ENCODE measurements at regions not wholly inside any gene's neighbourhood (a gene's known extent, or its start where the extent isn't known, plus 50 kb on each side); places are given as distances from the start of the nearest gene placed in this dataset.
A peak's percentile ranks its signal among the peaks of the same experiment; 100 is the strongest.

DNA sequence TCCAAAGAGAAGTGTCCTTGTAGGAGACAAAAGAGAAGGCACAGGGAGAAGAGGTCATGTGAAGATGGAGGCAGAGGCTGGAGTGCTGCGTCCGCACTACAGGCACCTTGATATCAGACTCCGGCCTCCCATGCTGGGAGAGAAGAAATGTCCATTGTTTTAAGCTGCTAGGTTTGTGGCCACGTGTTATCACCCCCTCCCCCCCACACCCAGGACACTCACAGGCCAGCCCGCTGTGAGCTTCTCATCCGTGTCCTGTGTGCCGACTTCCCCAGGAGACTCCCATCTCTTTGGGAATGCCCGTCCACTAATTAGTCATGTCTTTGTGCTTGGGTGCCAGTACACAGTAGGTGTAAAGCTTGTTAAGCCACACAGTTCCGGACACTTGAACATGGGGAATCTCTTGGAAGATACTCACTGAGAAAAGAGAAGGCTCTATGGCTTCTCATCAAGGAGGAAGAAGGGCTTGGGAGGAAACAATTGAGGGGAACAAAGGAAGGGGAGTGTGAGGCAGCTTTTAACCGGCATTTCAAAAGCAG, 1234.7 kb downstream of the TBC1D22A start:
- CTCF ChIA-PET = no interaction called here
- no peaks in the 10 kb centered on the region for H3K36me3 ChIP-seq (ENCODE audit: insufficient read depth, low read length)
- Mint-ChIP-seq H3K9me3 (no peaks in the 10 kb centered on the region), H3K27ac (peak overlapping the region in 1 of 8 donors; percentile 44), H3K4me3 (no peak overlapping the region), H3K27me3 (peaks cover 2 to 16% of the 10 kb centered on the region in 2 donors), H3K4me1 (no peaks in the 10 kb centered on the region), H3K36me3 (no peaks in the 10 kb centered on the region)
- POLR2A ChIA-PET = no interaction called here
- H3K27me3 ChIP-seq (ENCODE audit: insufficient read depth, low read length, poor library complexity, severe bottlenecking) = no peaks in the 10 kb centered on the region
- no peak overlapping the region for H3K27ac ChIP-seq (ENCODE audit: low read depth, low read length)
- DNase-seq = no peak
- H3K4me1 ChIP-seq (ENCODE audit: insufficient read depth, low read length) = no peaks in the 10 kb centered on the region
- no peaks in the 10 kb centered on the region for H3K9me3 ChIP-seq (ENCODE audit: low read length)
- H3K4me3 ChIP-seq (ENCODE audit: low read length) = no peak overlapping the region

- no peaks in the 10 kb centered on the region for H3K36me3 ChIP-seq (ENCODE audit: insufficient read depth, low read length)
- Mint-ChIP-seq H3K9me3 (no peaks in the 10 kb centered on the region), H3K27me3 (peaks cover 2 to 23% of the 10 kb centered on the region in 2 donors), H3K36me3 (no peaks in the 10 kb centered on the region), H3K27ac (no peak overlapping the region), H3K4me1 (no peaks in the 10 kb centered on the region), H3K4me3 (no peak overlapping the region)
- ChIA-PET CTCF (no interaction called here), POLR2A (no interaction called here)
- H3K4me1 ChIP-seq (ENCODE audit: insufficient read depth, low read length) = no peaks in the 10 kb centered on the region
- H3K27me3 ChIP-seq (ENCODE audit: insufficient read depth, low read length, poor library complexity, severe bottlenecking) = no peaks in the 10 kb centered on the region
- no peak for DNase-seq
- no peaks in the 10 kb centered on the region for H3K9me3 ChIP-seq (ENCODE audit: low read length)
- no peak overlapping the region for H3K27ac ChIP-seq (ENCODE audit: low read depth, low read length)
- no peak overlapping the region for H3K4me3 ChIP-seq (ENCODE audit: low read length)
Measured at GRCh38 chr22:47996446-47996857, 1234.0 kb downstream of the TBC1D22A start.

- Histone ChIP-seq H3K4me1 (ENCODE audit: insufficient read depth, low read length) (no peaks in the 10 kb centered on the region), H3K27me3 (ENCODE audit: insufficient read depth, low read length, poor library complexity, severe bottlenecking) (no peaks in the 10 kb centered on the region), H3K9me3 (ENCODE audit: low read length) (no peaks in the 10 kb centered on the region), H3K36me3 (ENCODE audit: insufficient read depth, low read length) (no peaks in the 10 kb centered on the region), H3K4me3 (ENCODE audit: low read length) (no peak overlapping the region), H3K27ac (ENCODE audit: low read depth, low read length) (no peak overlapping the region)
- Mint-ChIP-seq H3K27me3 (peaks cover 4 to 27% of the 10 kb centered on the region in 2 donors), H3K27ac (no peak overlapping the region), H3K4me3 (no peak overlapping the region), H3K36me3 (no peaks in the 10 kb centered on the region), H3K4me1 (no peaks in the 10 kb centered on the region), H3K9me3 (peaks cover 0 to 2% (median 0%) of the 10 kb centered on the region in 5 donors)
- ChIA-PET POLR2A (no interaction called here), CTCF (no interaction called here)
- DNase-seq = no peak
Measured at GRCh38 chr22:47995718-47996117, 1233.3 kb downstream of the TBC1D22A start.

- no peaks in the 10 kb centered on the region for H3K36me3 Mint-ChIP-seq
- H3K27me3 Mint-ChIP-seq = peaks cover 4 to 29% of the 10 kb centered on the region in 2 donors
- no peaks in the 10 kb centered on the region for H3K36me3 ChIP-seq (ENCODE audit: insufficient read depth, low read length)
- no peaks in the 10 kb centered on the region for H3K27me3 ChIP-seq (ENCODE audit: insufficient read depth, low read length, poor library complexity, severe bottlenecking)
- no peaks in the 10 kb centered on the region for H3K9me3 ChIP-seq (ENCODE audit: low read length)
- CTCF ChIA-PET = no interaction called here
- H3K9me3 Mint-ChIP-seq = peaks cover 0 to 2% (median 0%) of the 10 kb centered on the region in 5 donors
- H3K4me3 ChIP-seq (ENCODE audit: low read length) = no peak overlapping the region
- no peak overlapping the region for H3K27ac ChIP-seq (ENCODE audit: low read depth, low read length)
- H3K4me1 Mint-ChIP-seq = no peaks in the 10 kb centered on the region
- DNase-seq = no peak
- no peak overlapping the region for H3K4me3 Mint-ChIP-seq
- H3K27ac Mint-ChIP-seq = no peak overlapping the region
- POLR2A ChIA-PET = no interaction called here
- no peaks in the 10 kb centered on the region for H3K4me1 ChIP-seq (ENCODE audit: insufficient read depth, low read length)
Measured at GRCh38 chr22:47995264-47995627, 1232.8 kb downstream of the TBC1D22A start.

- Histone ChIP-seq H3K27me3 (ENCODE audit: insufficient read depth, low read length, poor library complexity, severe bottlenecking) (no peaks in the 10 kb centered on the region), H3K36me3 (ENCODE audit: insufficient read depth, low read length) (no peaks in the 10 kb centered on the region), H3K27ac (ENCODE audit: low read depth, low read length) (no peak overlapping the region), H3K4me3 (ENCODE audit: low read length) (no peak overlapping the region), H3K4me1 (ENCODE audit: insufficient read depth, low read length) (no peaks in the 10 kb centered on the region), H3K9me3 (ENCODE audit: low read length) (no peaks in the 10 kb centered on the region)
- H3K9me3 Mint-ChIP-seq = peaks cover 0 to 3% (median 1%) of the 10 kb centered on the region in 5 donors
- no peak for DNase-seq
- H3K27me3 Mint-ChIP-seq = peaks cover 4 to 34% of the 10 kb centered on the region in 2 donors
- H3K36me3 Mint-ChIP-seq = peaks cover 0 to 1% (median 0%) of the 10 kb centered on the region in 3 donors
- H3K27ac Mint-ChIP-seq = no peak overlapping the region
- POLR2A ChIA-PET = no interaction called here
- no peaks in the 10 kb centered on the region for H3K4me1 Mint-ChIP-seq
- CTCF ChIA-PET = no interaction called here
- no peak overlapping the region for H3K4me3 Mint-ChIP-seq
Measured at GRCh38 chr22:47994601-47995263, 1232.3 kb downstream of the TBC1D22A start.

GRCh38 chr22:47994045-47994444, 1231.6 kb downstream of the TBC1D22A start:
- no peaks in the 10 kb centered on the region for H3K27me3 ChIP-seq (ENCODE audit: insufficient read depth, low read length, poor library complexity, severe bottlenecking)
- Mint-ChIP-seq H3K4me3 (no peak overlapping the region), H3K9me3 (peaks cover 0 to 9% (median 6%) of the 10 kb centered on the region in 5 donors), H3K27me3 (peaks cover 9 to 40% of the 10 kb centered on the region in 2 donors), H3K27ac (peak overlapping the region in 1 of 8 donors; percentile 34), H3K36me3 (peaks cover 0 to 5% (median 0%) of the 10 kb centered on the region in 3 donors), H3K4me1 (no peaks in the 10 kb centered on the region)
- H3K9me3 ChIP-seq (ENCODE audit: low read length) = no peaks in the 10 kb centered on the region
- POLR2A ChIA-PET = no interaction called here
- H3K4me3 ChIP-seq (ENCODE audit: low read length) = no peak overlapping the region
- no peak overlapping the region for H3K27ac ChIP-seq (ENCODE audit: low read depth, low read length)
- no peak for DNase-seq
- H3K4me1 ChIP-seq (ENCODE audit: insufficient read depth, low read length) = no peaks in the 10 kb centered on the region
- H3K36me3 ChIP-seq (ENCODE audit: insufficient read depth, low read length) = no peaks in the 10 kb centered on the region
- CTCF ChIA-PET = no interaction called here

DNA sequence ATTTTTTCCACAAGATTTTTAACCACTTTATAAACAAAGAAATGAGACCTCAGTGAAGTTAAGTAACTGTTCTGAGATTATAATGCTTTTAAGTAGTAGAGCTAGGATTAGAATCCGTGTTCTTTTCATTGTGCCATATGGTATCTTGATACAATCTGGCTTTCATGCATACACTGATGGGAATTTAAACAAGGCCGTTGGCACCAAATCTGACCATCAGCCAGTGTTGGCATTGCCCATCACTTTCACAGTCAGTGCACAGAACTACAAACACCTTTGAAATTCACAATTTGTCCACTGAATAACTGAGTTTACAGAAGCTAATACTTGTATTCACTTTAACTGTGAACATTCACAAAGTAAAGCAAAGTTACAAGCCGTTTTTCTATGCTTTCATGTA, 1228.0 kb downstream of the TBC1D22A start:
- H3K36me3 Mint-ChIP-seq = peaks cover 0 to 24% (median 0%) of the 10 kb centered on the region in 3 donors
- H3K27me3 ChIP-seq (ENCODE audit: insufficient read depth, low read length, poor library complexity, severe bottlenecking) = no peaks in the 10 kb centered on the region
- H3K36me3 ChIP-seq (ENCODE audit: insufficient read depth, low read length) = no peaks in the 10 kb centered on the region
- no peaks in the 10 kb centered on the region for H3K4me1 ChIP-seq (ENCODE audit: insufficient read depth, low read length)
- CTCF ChIA-PET = no interaction called here
- POLR2A ChIA-PET = no interaction called here
- no peak overlapping the region for H3K4me3 Mint-ChIP-seq
- H3K27me3 Mint-ChIP-seq = peaks cover 20 to 68% of the 10 kb centered on the region in 2 donors
- DNase-seq = no peak
- peaks cover 6% of the 10 kb centered on the region for H3K9me3 ChIP-seq (ENCODE audit: low read length)
- H3K9me3 Mint-ChIP-seq = peaks cover 24 to 37% (median 34%) of the 10 kb centered on the region in 5 donors
- no peak overlapping the region for H3K27ac ChIP-seq (ENCODE audit: low read depth, low read length)
- H3K4me3 ChIP-seq (ENCODE audit: low read length) = no peak overlapping the region
- no peaks in the 10 kb centered on the region for H3K4me1 Mint-ChIP-seq
- no peak overlapping the region for H3K27ac Mint-ChIP-seq

GRCh38 chr22:47987885-47988515, 1225.5 kb downstream of the TBC1D22A start:
- no peak for DNase-seq
- H3K4me3 Mint-ChIP-seq = no peak overlapping the region
- no peak overlapping the region for H3K27ac Mint-ChIP-seq
- Histone ChIP-seq H3K4me3 (ENCODE audit: low read length) (no peak overlapping the region), H3K27me3 (ENCODE audit: insufficient read depth, low read length, poor library complexity, severe bottlenecking) (no peaks in the 10 kb centered on the region), H3K36me3 (ENCODE audit: insufficient read depth, low read length) (no peaks in the 10 kb centered on the region), H3K27ac (ENCODE audit: low read depth, low read length) (no peak overlapping the region), H3K9me3 (ENCODE audit: low read length) (peaks cover 6% of the 10 kb centered on the region), H3K4me1 (ENCODE audit: insufficient read depth, low read length) (no peaks in the 10 kb centered on the region)
- peaks cover 24 to 37% (median 34%) of the 10 kb centered on the region in 5 donors for H3K9me3 Mint-ChIP-seq
- H3K36me3 Mint-ChIP-seq = peaks cover 0 to 24% (median 0%) of the 10 kb centered on the region in 3 donors
- ChIA-PET POLR2A (no interaction called here), CTCF (no interaction called here)
- H3K4me1 Mint-ChIP-seq = no peaks in the 10 kb centered on the region
- H3K27me3 Mint-ChIP-seq = peaks cover 18 to 63% of the 10 kb centered on the region in 2 donors

Measured in CD8-positive, alpha-beta memory T cell (primary cell).